Endothelial cell of umbilical vein (primary cell): ENCODE measurements at regions not wholly inside any gene's neighbourhood (a gene's known extent, or its start where the extent isn't known, plus 50 kb on each side); places are given as distances from the start of the nearest gene placed in this dataset.

Source experiments
- BruUV-seq: library from RNA; stranded (reverse); fragments of 400-500 nt; replicated peaks from 2 replicates; lab custom pipeline; 2021; lab: Mats Ljungman, UMichigan
- CTCF ChIA-PET: fragments of 300-600, 350-600 bp; sonication (Branson Sonifier 250); formaldehyde crosslinking; loops from one replicate; lab custom pipeline; 2021; ENCODE audit warnings: antibody characterized with exemption, inconsistent platforms; lab: Charles Lee
- POLR2A ChIA-PET: fragments of 300-600, 350-600 bp; sonication (Branson Sonifier 250); formaldehyde crosslinking; loops from one replicate; lab custom pipeline; 2021; ENCODE audit warnings: antibody characterized with exemption, inconsistent platforms; lab: Charles Lee
- DNase-seq: peaks from one replicate; pipeline ENCODE4 v3.0.0-alpha.2; 2011; ENCODE audit warnings: low read depth, low spot score
- FAIRE-seq: peaks from 2 replicates; lab custom pipeline; 2011; peaks lifted over from hg19 to GRCh38; lab: Jason Lieb, UNC
- H2AFZ ChIP-seq: 2 replicates; pipeline ENCODE4 v1.6.0; 2012; ENCODE audit warnings: low read depth, low read length, control low read depth, inconsistent platforms
- H3K27ac ChIP-seq: 2 replicates; pipeline ENCODE4 v1.5.1; 2011; ENCODE audit warnings: low read depth, mild to moderate bottlenecking, control low read depth, low read length, moderate library complexity; ENCODE audit not compliant: insufficient read depth
- H3K27me3 ChIP-seq, 2 experiments: 2 replicates each; pipeline versions ENCODE4 v1.6.0 to v1.6.1; 2011; ENCODE audit warnings: low read length in 2 of 2, mixed read lengths in 1 of 2; ENCODE audit not compliant: control insufficient read depth in 2 of 2, insufficient read depth in 2 of 2
- H3K36me3 ChIP-seq, 2 experiments: 2 replicates in 1 of 2; 3 replicates in 1 of 2; pipeline ENCODE4 v1.5.1; 2011; ENCODE audit warnings: low read length in 2 of 2, mild to moderate bottlenecking in 1 of 2, moderate library complexity in 1 of 2; ENCODE audit not compliant: control insufficient read depth in 2 of 2, insufficient read depth in 2 of 2; ENCODE audit errors: extremely low read depth in 1 of 2
- H3K4me1 ChIP-seq: 3 replicates; pipeline ENCODE4 v1.5.1; 2011; ENCODE audit warnings: mild to moderate bottlenecking, low read length; ENCODE audit not compliant: control insufficient read depth, insufficient read depth; ENCODE audit errors: extremely low read depth
- H3K4me2 ChIP-seq: 2 replicates; pipeline ENCODE4 v1.6.1; 2011; ENCODE audit warnings: low read length, control low read depth, mixed read lengths; ENCODE audit not compliant: insufficient read depth
- H3K4me3 ChIP-seq, 3 experiments: fragments of 200-600 bp in 1 of 3; sonication (generic), shearing (Covaris generic) in 1 of 3; replicated peaks in 1 of 3; 2 replicates each; pipeline ENCODE4 v1.5.1; 2011 to 2016; ENCODE audit warnings: control low read depth in 3 of 3, low read length in 3 of 3, mild to moderate bottlenecking in 2 of 3, inconsistent platforms in 1 of 3, low read depth in 1 of 3, moderate library complexity in 1 of 3; ENCODE audit not compliant: insufficient read depth in 1 of 3
- H3K79me2 ChIP-seq: 2 replicates; pipeline ENCODE4 v1.6.0; 2012; ENCODE audit warnings: low read length, inconsistent platforms; ENCODE audit not compliant: control insufficient read depth, insufficient read depth
- H3K9ac ChIP-seq: replicated peaks from 2 replicates; pipeline ENCODE3; 2011; ENCODE audit warnings: low read length, control low read depth; ENCODE audit not compliant: insufficient read depth; ENCODE audit errors: extremely low read depth
- H3K9me1 ChIP-seq: replicated peaks from 3 replicates; pipeline ENCODE4 v1.6.0; 2011; ENCODE audit warnings: mild to moderate bottlenecking, low read length; ENCODE audit not compliant: control insufficient read depth, insufficient read depth; ENCODE audit errors: extremely low read depth
- H3K9me3 ChIP-seq: replicated peaks from 2 replicates; pipeline ENCODE4 v1.5.1; 2012; ENCODE audit warnings: low read length, inconsistent platforms; ENCODE audit not compliant: control insufficient read depth, insufficient read depth
- H4K20me1 ChIP-seq: replicated peaks from 2 replicates; pipeline ENCODE3; 2011; ENCODE audit warnings: mild to moderate bottlenecking, low read length; ENCODE audit not compliant: control insufficient read depth, insufficient read depth; ENCODE audit errors: extremely low read depth
- EZH2 ChIP-seq: IDR thresholded peaks from 2 replicates; pipeline ENCODE4 v1.6.1; 2012; ENCODE audit warnings: borderline replicate concordance, low read depth, mild to moderate bottlenecking, moderate library complexity, low read length, inconsistent platforms; ENCODE audit not compliant: severe bottlenecking
- FOS ChIP-seq: IDR thresholded peaks from 2 replicates; pipeline ENCODE4 v1.6.1; 2011; ENCODE audit warnings: mild to moderate bottlenecking, low read length, moderate library complexity, borderline replicate concordance; ENCODE audit not compliant: insufficient read depth
- GATA2 ChIP-seq: IDR thresholded peaks from 2 replicates; pipeline ENCODE4 v1.7.0; 2011; ENCODE audit warnings: low read depth, mild to moderate bottlenecking, moderate library complexity, mixed read lengths, low read length; ENCODE audit not compliant: insufficient read length, insufficient read depth
- JUN ChIP-seq: IDR thresholded peaks from 2 replicates; pipeline ENCODE4 v1.6.1; 2011; ENCODE audit warnings: borderline replicate concordance, low read depth; ENCODE audit not compliant: insufficient read length, insufficient read depth
- MYC ChIP-seq: IDR thresholded peaks from one replicate; pipeline ENCODE4 v1.6.1; 2011; ENCODE audit warnings: mild to moderate bottlenecking, low read depth, low read length
- POLR2A ChIP-seq: IDR thresholded peaks from 2 replicates; pipeline ENCODE4 v1.6.1; 2012; ENCODE audit warnings: low read depth, mild to moderate bottlenecking, control low read depth, low read length
- POLR2AphosphoS5 ChIP-seq: IDR thresholded peaks from 2 replicates; pipeline ENCODE4 v1.6.1; 2012; ENCODE audit warnings: low read depth, mild to moderate bottlenecking, control low read depth, low read length, moderate library complexity; ENCODE audit not compliant: insufficient read depth
- dilution Hi-C: fragments of 300-500 bp; cut with MboI; formaldehyde crosslinking; loops from one replicate; pipeline ENCODE4 v1.15.0; 2019; ENCODE audit warnings: low sequenced_read_pairs; ENCODE audit not compliant: extremely low pct_ligation_motif_present
- intact Hi-C: fragments of 100-400 bp; cut with micrococcal nuclease; formaldehyde crosslinking; loops from one replicate; pipeline ENCODE4 v1.10.0; 2022
- TF ChIP-seq, protein P1 (sequence below): IDR thresholded peaks from 2 replicates; pipeline ENCODE4 v1.6.1; 2011; ENCODE audit not compliant: insufficient read depth, insufficient read length
- TF ChIP-seq, protein P2 (sequence below), 2 donors: IDR thresholded peaks; 1 replicate in 1 of 2; 2 replicates in 1 of 2; pipeline ENCODE4 v1.5.1; 2011; ENCODE audit warnings: low read length in 2 of 2, mild to moderate bottlenecking in 2 of 2, moderate library complexity in 2 of 2, control low read depth in 1 of 2, inconsistent platforms in 1 of 2, low read depth in 1 of 2; ENCODE audit not compliant: insufficient read depth in 1 of 2; ENCODE audit errors: extremely low read depth in 1 of 2

DNA sequence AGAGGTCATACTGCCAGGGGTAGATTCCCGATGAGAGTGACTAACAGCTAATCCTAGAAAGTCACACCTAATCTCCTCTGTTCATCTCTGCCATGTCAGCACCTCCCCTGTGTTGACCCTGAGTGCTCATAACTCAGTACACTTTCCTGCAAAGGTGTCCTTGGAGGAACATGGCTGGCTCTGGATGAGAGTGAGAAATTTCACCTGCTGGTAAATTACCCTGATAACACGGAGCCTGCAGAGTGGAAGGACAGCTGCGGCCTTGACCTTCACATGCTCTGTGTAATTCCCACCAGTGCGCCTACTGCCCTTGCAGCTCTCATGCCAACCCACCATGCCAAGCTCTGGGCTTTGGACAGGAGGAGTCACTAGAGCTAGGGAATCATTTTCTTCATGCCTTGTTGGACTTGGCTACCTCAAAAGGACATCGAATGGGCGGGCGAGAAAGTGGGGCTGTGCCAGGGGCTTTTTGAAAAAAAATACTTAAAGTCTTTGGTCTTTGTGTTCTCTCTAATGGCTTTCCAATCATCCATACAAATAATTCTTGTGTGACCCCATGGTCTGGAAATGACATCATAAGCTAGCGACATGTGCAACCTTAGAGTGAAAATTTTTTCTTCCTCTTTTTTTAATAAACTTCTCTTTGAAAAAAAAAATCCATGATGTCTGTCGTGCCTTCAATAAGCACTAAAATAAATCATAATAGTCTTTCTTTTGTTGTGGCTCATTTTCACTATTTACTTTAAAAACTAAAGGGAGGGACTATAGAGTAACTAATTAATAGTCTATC, 319.9 kb downstream of the MYCN start:
- no peak overlapping the region for H2AFZ ChIP-seq
- ChIA-PET CTCF (no interaction called here), POLR2A (no interaction called here)
- H3K9ac ChIP-seq, result no peak overlapping the region
- no peaks in the 10 kb centered on the region for H3K36me3 ChIP-seq
- no peaks in the 10 kb centered on the region for H3K4me1 ChIP-seq
- no peak overlapping the region for H3K4me2 ChIP-seq
- H4K20me1 ChIP-seq, result no peaks in the 10 kb centered on the region
- FAIRE-seq (no peak), DNase-seq (no peak)
- dilution Hi-C loops (no loop called here), intact Hi-C loops (no loop called here)
- no peaks in the 10 kb centered on the region for H3K27me3 ChIP-seq
- no peak overlapping the region for H3K27ac ChIP-seq
- no peaks in the 10 kb centered on the region for H3K9me1 ChIP-seq
- H3K4me3 ChIP-seq, result no peak overlapping the region
- H3K9me3 ChIP-seq, result no peaks in the 10 kb centered on the region
- BruUV-seq, result no TSS peak
- TF ChIP-seq JUN (no peak), FOS (no peak), POLR2AphosphoS5 (no peak), GATA2 (no peak), EZH2 (no peak), POLR2A (no peak), MYC (no peak)
- TF ChIP-seq, protein P1, sequence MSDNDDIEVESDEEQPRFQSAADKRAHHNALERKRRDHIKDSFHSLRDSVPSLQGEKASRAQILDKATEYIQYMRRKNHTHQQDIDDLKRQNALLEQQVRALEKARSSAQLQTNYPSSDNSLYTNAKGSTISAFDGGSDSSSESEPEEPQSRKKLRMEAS, result no peak
- TF ChIP-seq, protein P2, sequence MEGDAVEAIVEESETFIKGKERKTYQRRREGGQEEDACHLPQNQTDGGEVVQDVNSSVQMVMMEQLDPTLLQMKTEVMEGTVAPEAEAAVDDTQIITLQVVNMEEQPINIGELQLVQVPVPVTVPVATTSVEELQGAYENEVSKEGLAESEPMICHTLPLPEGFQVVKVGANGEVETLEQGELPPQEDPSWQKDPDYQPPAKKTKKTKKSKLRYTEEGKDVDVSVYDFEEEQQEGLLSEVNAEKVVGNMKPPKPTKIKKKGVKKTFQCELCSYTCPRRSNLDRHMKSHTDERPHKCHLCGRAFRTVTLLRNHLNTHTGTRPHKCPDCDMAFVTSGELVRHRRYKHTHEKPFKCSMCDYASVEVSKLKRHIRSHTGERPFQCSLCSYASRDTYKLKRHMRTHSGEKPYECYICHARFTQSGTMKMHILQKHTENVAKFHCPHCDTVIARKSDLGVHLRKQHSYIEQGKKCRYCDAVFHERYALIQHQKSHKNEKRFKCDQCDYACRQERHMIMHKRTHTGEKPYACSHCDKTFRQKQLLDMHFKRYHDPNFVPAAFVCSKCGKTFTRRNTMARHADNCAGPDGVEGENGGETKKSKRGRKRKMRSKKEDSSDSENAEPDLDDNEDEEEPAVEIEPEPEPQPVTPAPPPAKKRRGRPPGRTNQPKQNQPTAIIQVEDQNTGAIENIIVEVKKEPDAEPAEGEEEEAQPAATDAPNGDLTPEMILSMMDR (IDR thresholded peaks at IDR 0.05; ENCODE audit: extremely low read depth in 1 of 2, insufficient read depth in 1 of 2, low read depth in 1 of 2, low read length in 2 of 2), result no peak
- H3K79me2 ChIP-seq, result no peaks in the 10 kb centered on the region
